ENCODE measurements at regions not wholly inside any gene's neighbourhood (a gene's known extent, or its start where the extent isn't known, plus 50 kb on each side); places are given as distances from the start of the nearest gene placed in this dataset.

GRCh38 chr4:112015960-112016359 lies 129.3 kb upstream of the FAM241A start:
- TF ChIP-seq SUZ12 (IDR thresholded peaks at IDR 0.05) (no peak), FOXM1 (IDR thresholded peaks at IDR 0.05; ENCODE audit: borderline replicate concordance) (no peak), ZNF384 (IDR thresholded peaks at IDR 0.05) (no peak), PKNOX1 (IDR thresholded peaks at IDR 0.05) (no peak)

Measured in HEK293T (cell line).